ENCODE measurements at regions not wholly inside any gene's neighbourhood (a gene's known extent, or its start where the extent isn't known, plus 50 kb on each side); places are given as distances from the start of the nearest gene placed in this dataset.
"Not testable (repeated sequence)": the region's sequence is repeated elsewhere in the genome, so short reads cannot be mapped to it uniquely, and the experiment has no call there.

DNA sequence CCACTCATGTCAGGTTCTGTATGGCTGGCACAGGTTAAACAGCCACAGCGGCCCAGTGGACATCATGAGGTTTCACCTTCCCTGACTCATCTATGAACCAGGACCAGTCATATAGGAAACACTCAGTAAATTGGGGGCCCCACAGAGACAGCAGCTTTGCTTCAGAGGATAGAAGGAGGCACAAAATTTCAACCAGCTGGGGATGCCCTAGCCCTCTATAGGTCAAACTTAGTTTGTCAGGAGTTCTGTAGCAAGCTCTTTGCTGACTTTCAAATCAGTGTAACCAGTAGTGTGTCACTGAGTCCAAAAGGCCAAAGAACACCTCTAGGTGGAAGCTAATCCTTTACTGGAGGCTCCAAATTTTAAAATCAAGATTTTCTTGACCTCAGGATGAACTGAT, 4157.8 kb upstream of the TPTE start:
- H3K27ac ChIP-seq; H3K36me3 ChIP-seq; H3K4me3 ChIP-seq; H3K27me3 ChIP-seq; H3K4me1 ChIP-seq; DNase-seq; H3K9me3 ChIP-seq; intact Hi-C loops (cut with DNase I; ENCODE audit: low total_unique reads): not testable (repeated sequence)

- H3K27me3 ChIP-seq; H3K36me3 ChIP-seq; H3K9me3 ChIP-seq; DNase-seq; intact Hi-C loops (cut with DNase I; ENCODE audit: low total_unique reads); H3K4me1 ChIP-seq: not testable (repeated sequence)
- peak overlapping the region; percentile 5 to 19 for H3K4me3 ChIP-seq
- H3K27ac ChIP-seq, result peak overlapping the region; percentile 39 to 44
These were observed 4152.6 kb upstream of the TPTE start for GRCh38 chr21:6368824-6369223.

DNA sequence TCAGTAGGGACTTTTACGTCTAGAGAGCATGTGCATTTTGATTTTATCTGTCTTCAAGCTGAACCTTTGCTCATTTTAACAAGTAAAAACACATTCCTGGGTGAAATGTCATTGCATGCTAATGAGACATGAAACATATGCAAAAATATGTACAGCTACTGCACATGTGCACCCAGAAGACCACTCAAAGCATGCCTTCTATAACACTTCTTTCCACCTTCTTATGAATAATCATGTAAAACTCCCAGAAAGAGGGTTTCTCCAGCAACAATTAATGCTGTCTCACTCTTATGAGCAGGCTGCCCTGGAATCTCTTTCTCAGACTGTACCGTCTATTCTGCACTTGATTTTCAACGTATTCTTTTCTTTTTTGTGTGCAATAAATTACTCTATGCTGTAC, 4148.1 kb upstream of the TPTE start:
- H3K4me3 ChIP-seq; H3K27me3 ChIP-seq; H3K4me1 ChIP-seq; H3K36me3 ChIP-seq; DNase-seq; H3K9me3 ChIP-seq; intact Hi-C loops (cut with DNase I; ENCODE audit: low total_unique reads); H3K27ac ChIP-seq: not testable (repeated sequence)

- H3K9me3 ChIP-seq; H3K36me3 ChIP-seq; H3K27ac ChIP-seq; H3K4me3 ChIP-seq; intact Hi-C loops (cut with DNase I; ENCODE audit: low total_unique reads); H3K27me3 ChIP-seq; H3K4me1 ChIP-seq: not testable (repeated sequence)
- TF ChIP-seq, protein P1, sequence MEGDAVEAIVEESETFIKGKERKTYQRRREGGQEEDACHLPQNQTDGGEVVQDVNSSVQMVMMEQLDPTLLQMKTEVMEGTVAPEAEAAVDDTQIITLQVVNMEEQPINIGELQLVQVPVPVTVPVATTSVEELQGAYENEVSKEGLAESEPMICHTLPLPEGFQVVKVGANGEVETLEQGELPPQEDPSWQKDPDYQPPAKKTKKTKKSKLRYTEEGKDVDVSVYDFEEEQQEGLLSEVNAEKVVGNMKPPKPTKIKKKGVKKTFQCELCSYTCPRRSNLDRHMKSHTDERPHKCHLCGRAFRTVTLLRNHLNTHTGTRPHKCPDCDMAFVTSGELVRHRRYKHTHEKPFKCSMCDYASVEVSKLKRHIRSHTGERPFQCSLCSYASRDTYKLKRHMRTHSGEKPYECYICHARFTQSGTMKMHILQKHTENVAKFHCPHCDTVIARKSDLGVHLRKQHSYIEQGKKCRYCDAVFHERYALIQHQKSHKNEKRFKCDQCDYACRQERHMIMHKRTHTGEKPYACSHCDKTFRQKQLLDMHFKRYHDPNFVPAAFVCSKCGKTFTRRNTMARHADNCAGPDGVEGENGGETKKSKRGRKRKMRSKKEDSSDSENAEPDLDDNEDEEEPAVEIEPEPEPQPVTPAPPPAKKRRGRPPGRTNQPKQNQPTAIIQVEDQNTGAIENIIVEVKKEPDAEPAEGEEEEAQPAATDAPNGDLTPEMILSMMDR (IDR thresholded peaks at IDR 0.05), result peak in 1 of 2 experiments; percentile 12
- peak; percentile 26 to 72 for DNase-seq
These were observed 4147.2 kb upstream of the TPTE start for GRCh38 chr21:6374232-6374631.

DNA sequence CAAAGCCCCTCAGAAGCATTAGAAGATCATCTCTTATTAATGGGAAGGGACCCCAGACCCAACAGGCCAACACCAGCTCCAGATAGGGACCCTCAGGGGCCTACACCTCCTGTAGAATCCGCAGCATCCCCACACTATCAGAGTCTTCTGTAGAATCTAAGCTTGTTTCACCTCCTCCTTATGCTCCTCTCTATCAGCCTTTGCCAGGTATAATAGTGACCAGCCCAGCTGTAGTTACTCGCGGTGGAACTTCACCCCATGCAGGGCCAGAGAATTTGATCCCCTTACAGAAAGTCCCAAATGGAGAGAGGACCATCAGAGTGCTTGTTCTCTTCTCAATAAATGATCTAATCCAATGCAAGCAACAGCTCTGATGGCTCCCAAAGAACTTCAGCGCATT, 4146.5 kb upstream of the TPTE start:
- H3K4me1 ChIP-seq; H3K36me3 ChIP-seq; H3K9me3 ChIP-seq; H3K27me3 ChIP-seq; H3K4me3 ChIP-seq; intact Hi-C loops (cut with DNase I; ENCODE audit: low total_unique reads); H3K27ac ChIP-seq: not testable (repeated sequence)
- DNase-seq, result peak; percentile 16 to 44

DNA sequence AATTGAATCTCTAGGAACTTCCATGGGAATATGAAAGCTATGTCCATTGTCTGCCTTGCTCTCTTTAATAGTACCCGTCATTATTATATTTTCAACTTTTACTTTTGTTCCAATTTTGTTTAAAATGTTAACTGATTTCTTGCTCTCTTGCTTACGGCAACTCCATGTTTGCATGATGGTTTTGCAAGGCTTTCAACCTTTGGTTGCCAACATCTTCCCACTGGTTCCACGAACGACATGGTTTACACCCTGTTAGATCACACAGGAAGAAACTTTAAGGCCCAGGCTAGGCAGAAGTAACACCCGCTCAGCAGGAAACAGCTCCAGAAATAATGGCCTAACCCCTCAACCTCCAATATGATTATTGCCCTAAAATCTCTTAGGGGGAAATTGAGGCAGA, 4145.6 kb upstream of the TPTE start:
- intact Hi-C loops (cut with DNase I; ENCODE audit: low total_unique reads); H3K27me3 ChIP-seq; H3K27ac ChIP-seq; H3K36me3 ChIP-seq; DNase-seq; H3K4me1 ChIP-seq; H3K4me3 ChIP-seq; H3K9me3 ChIP-seq: not testable (repeated sequence)

- peak in 1 of 2 donors; percentile 17 for DNase-seq
- H3K4me1 ChIP-seq; intact Hi-C loops (cut with DNase I; ENCODE audit: low total_unique reads); H3K36me3 ChIP-seq; H3K4me3 ChIP-seq; H3K27me3 ChIP-seq; H3K9me3 ChIP-seq; H3K27ac ChIP-seq: not testable (repeated sequence)
These were observed 4144.9 kb upstream of the TPTE start for GRCh38 chr21:6376321-6377070.

All from tibial artery (tissue), 4 donors.